ENCODE measurements at regions not wholly inside any gene's neighbourhood (a gene's known extent, or its start where the extent isn't known, plus 50 kb on each side); places are given as distances from the start of the nearest gene placed in this dataset.

DNA sequence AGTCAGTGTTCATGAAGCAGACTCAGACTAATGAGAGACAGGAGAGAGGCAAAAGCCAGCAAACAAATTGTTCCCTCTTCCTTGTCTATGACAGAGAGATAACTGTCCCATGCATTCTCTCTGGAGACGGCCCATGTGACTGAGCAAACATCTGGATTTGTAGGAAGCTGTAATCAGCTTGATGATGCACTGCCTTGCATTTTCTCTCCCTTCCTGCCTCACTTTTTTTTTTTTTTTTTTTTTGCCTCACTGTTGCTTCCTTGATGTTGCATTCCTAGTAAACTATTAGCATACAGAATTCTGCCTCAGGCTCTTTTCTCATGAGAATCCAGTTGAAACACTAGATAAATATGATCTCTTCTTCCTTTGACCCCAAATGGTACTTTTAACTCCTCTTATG lies 134.5 kb downstream of the HHIPL2 start:
- no peaks in the 10 kb centered on the region for H3K79me2 ChIP-seq (ENCODE audit: insufficient read depth, low read length)
- H4K20me1 ChIP-seq (ENCODE audit: insufficient read depth, low read length): no peaks in the 10 kb centered on the region
- H3K4me2 ChIP-seq (ENCODE audit: insufficient read depth, low read length): no peak overlapping the region
- H3K4me1 ChIP-seq (ENCODE audit: insufficient read depth, low read length): no peaks in the 10 kb centered on the region
- H3K27ac ChIP-seq (ENCODE audit: low read depth, low read length): no peak overlapping the region
- no peak for DNase-seq (ENCODE audit: insufficient read length, low spot score, missing footprints)
- no peak for TF ChIP-seq CTCF (IDR thresholded peaks at IDR 0.05; ENCODE audit: extremely low read depth, low read depth, low read length)
- H3K36me3 ChIP-seq (ENCODE audit: insufficient read depth, low read length): no peaks in the 10 kb centered on the region
- H3K27me3 ChIP-seq (ENCODE audit: insufficient read depth, low read length): no peaks in the 10 kb centered on the region
- no peak overlapping the region for H2AFZ ChIP-seq (ENCODE audit: low read length)
- H3K4me3 ChIP-seq (ENCODE audit: insufficient read depth, low read length): no peak overlapping the region
- H3K9me3 ChIP-seq (ENCODE audit: low read depth, low read length): no peaks in the 10 kb centered on the region

DNA sequence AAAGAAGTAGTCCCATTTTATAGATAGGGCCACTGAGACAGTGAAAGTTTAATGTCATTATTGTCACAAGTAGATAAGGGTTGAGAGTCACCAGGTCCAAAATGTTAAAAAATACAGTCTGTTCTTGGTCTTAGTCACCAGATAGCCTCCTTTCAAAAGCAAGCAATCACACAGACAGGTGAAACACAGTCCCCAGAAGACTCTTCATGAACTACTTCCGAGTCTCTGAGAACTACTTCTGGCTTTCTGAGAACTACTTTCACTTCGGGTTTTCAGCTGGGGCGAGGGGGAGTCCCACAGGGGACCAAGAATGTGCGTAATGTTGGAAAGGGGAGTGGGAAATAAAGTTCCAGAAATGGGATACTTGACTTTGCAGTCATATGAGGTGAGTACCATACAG lies 143.2 kb downstream of the HHIPL2 start:
- TF ChIP-seq CTCF (IDR thresholded peaks at IDR 0.05; ENCODE audit: extremely low read depth, low read depth, low read length): no peak
- peak overlapping the region; percentile 10 for H3K4me2 ChIP-seq (ENCODE audit: insufficient read depth, low read length)

DNA sequence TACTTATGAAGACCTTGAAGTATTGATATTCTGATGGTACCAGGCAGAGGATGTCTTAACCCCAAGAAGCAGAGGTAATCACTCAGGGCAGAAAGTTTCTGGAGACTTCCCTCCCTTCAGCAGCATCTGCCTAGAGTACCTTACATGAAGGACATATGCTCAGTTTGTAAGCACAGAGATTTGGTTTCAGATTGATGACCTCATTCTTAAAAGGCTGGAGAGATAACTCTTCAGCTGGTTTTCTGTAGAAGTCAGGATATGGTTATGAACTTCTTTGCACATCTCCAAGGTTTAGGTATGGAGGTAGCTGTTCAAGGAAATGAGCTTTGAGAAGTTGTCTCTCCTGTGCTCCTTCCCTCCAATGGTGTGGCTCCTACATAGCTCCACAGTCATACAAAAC lies 148.7 kb downstream of the HHIPL2 start:
- no peak overlapping the region for H3K4me2 ChIP-seq (ENCODE audit: insufficient read depth, low read length)
- H3K27me3 ChIP-seq (ENCODE audit: insufficient read depth, low read length): peaks cover 5% of the 10 kb centered on the region
- H4K20me1 ChIP-seq (ENCODE audit: insufficient read depth, low read length): no peaks in the 10 kb centered on the region
- H3K27ac ChIP-seq (ENCODE audit: low read depth, low read length): no peak overlapping the region
- H3K9me3 ChIP-seq (ENCODE audit: low read depth, low read length): no peaks in the 10 kb centered on the region
- no peaks in the 10 kb centered on the region for H3K79me2 ChIP-seq (ENCODE audit: insufficient read depth, low read length)
- no peak overlapping the region for H2AFZ ChIP-seq (ENCODE audit: low read length)
- no peaks in the 10 kb centered on the region for H3K36me3 ChIP-seq (ENCODE audit: insufficient read depth, low read length)
- TF ChIP-seq CTCF (IDR thresholded peaks at IDR 0.05; ENCODE audit: extremely low read depth, low read depth, low read length): no peak
- no peak overlapping the region for H3K4me3 ChIP-seq (ENCODE audit: insufficient read depth, low read length)
- DNase-seq (ENCODE audit: insufficient read length, low spot score, missing footprints): no peak
- no peaks in the 10 kb centered on the region for H3K4me1 ChIP-seq (ENCODE audit: insufficient read depth, low read length)

More for the DNA sequence above, 143.2 kb downstream of the HHIPL2 start:
- no peak overlapping the region for H3K27ac ChIP-seq (ENCODE audit: low read depth, low read length)
- no peaks in the 10 kb centered on the region for H3K27me3 ChIP-seq (ENCODE audit: insufficient read depth, low read length)
- peak overlapping the region; percentile 18 for H2AFZ ChIP-seq (ENCODE audit: low read length)
- no peaks in the 10 kb centered on the region for H3K79me2 ChIP-seq (ENCODE audit: insufficient read depth, low read length)
- no peaks in the 10 kb centered on the region for H3K4me1 ChIP-seq (ENCODE audit: insufficient read depth, low read length)
- no peaks in the 10 kb centered on the region for H4K20me1 ChIP-seq (ENCODE audit: insufficient read depth, low read length)
- H3K36me3 ChIP-seq (ENCODE audit: insufficient read depth, low read length): no peaks in the 10 kb centered on the region
- H3K4me3 ChIP-seq (ENCODE audit: insufficient read depth, low read length): peak overlapping the region; percentile 32
- DNase-seq (ENCODE audit: insufficient read length, low spot score, missing footprints): no peak
- no peaks in the 10 kb centered on the region for H3K9me3 ChIP-seq (ENCODE audit: low read depth, low read length)

GRCh38 chr1:222394224-222394623 lies 153.7 kb downstream of the HHIPL2 start:
- Histone ChIP-seq H3K27me3 (ENCODE audit: insufficient read depth, low read length) (peaks cover 2% of the 10 kb centered on the region), H4K20me1 (ENCODE audit: insufficient read depth, low read length) (no peaks in the 10 kb centered on the region), H3K9me3 (ENCODE audit: low read depth, low read length) (no peaks in the 10 kb centered on the region), H2AFZ (ENCODE audit: low read length) (no peak overlapping the region), H3K27ac (ENCODE audit: low read depth, low read length) (no peak overlapping the region), H3K79me2 (ENCODE audit: insufficient read depth, low read length) (no peaks in the 10 kb centered on the region), H3K4me3 (ENCODE audit: insufficient read depth, low read length) (no peak overlapping the region), H3K4me1 (ENCODE audit: insufficient read depth, low read length) (peaks cover 24% of the 10 kb centered on the region), H3K36me3 (ENCODE audit: insufficient read depth, low read length) (no peaks in the 10 kb centered on the region), H3K4me2 (ENCODE audit: insufficient read depth, low read length) (no peak overlapping the region)
- no peak for TF ChIP-seq CTCF (IDR thresholded peaks at IDR 0.05; ENCODE audit: extremely low read depth, low read depth, low read length)
- DNase-seq (ENCODE audit: insufficient read length, low spot score, missing footprints): no peak
